Activated T-helper 1 cell treated with anti-CD3 and anti-CD28 coated beads, Interleukin-2, amount 50 U/mL, for 16 hours (primary cell): ENCODE measurements at regions not wholly inside any gene's neighbourhood (a gene's known extent, or its start where the extent isn't known, plus 50 kb on each side); places are given as distances from the start of the nearest gene placed in this dataset.
"Not testable (repeated sequence)": the region's sequence is repeated elsewhere in the genome, so short reads cannot be mapped to it uniquely, and the experiment has no call there.

Experiments
- DNase-seq, 2 donors: peaks; one replicate each; pipeline ENCODE4 v3.0.0-alpha.2; 2020; ENCODE audit warnings: low read depth in 1 of 2, low spot score in 1 of 2

DNA sequence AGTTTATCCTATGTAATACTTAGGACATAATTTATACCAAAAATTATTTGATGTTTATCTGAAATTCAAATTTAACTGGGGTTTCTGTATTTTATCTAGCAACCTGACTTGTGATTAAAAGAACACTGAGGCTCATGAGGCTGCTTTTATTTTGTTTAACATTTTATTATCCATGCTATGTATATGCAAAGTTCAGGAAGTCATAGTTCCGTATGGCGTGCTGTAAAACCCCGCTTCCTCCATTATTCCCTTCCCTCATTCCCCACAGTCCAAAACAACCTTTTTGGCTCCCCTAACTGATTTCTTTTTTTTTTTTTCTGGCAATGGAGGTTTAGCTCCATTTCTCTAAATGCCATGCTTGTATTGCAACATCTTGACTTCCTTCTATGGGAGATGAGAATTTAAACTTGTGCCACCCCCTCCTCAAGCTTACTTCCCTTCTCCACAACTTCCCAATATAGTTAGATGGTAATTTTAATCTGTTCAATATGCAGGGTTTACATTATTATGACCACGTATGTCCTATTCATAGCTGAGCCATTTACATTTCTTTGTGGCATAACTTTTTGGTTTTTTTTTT, 138.0 kb upstream of the DNAH14 start:
- no peak for DNase-seq

DNA sequence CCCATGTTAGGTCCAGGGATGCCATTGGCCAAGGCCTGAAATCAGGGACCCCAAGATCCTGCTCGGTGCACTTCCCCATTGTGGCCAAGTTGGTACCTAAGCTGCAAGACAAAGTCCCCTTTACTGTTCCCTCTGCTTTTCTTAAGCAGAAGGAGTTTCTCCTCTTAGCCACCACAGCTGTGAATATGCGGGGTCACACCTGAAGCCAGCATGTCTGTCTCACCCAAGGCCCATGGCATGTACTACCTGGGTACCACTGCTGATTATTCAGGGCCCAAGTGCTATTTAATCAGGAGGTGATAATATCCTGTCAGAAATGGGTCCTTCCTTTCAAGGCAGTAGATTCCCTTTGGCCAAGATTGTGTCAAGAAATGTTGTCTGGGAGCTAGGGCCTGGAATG, 133.9 kb upstream of the DNAH14 start:
- no peak for DNase-seq

DNA sequence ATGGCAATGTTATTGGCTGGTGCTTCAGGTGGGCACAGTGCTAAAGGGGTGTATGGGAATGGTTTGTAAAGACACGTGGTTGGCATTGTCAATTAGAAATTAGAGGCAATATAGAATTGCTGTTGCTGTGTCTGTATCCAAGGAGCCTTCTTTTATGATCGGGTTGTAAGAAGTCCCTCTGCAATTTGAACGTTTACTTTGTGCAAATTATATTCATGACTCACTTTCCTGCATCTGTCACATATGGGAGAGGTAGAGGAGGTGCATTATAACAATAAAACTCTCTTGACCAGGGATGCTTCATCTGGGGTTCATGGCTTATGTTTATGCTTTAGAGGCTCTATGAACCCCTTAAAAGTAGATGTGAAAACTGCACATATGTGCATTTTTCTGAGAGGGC, 130.4 kb upstream of the DNAH14 start:
- DNase-seq = no peak

DNA sequence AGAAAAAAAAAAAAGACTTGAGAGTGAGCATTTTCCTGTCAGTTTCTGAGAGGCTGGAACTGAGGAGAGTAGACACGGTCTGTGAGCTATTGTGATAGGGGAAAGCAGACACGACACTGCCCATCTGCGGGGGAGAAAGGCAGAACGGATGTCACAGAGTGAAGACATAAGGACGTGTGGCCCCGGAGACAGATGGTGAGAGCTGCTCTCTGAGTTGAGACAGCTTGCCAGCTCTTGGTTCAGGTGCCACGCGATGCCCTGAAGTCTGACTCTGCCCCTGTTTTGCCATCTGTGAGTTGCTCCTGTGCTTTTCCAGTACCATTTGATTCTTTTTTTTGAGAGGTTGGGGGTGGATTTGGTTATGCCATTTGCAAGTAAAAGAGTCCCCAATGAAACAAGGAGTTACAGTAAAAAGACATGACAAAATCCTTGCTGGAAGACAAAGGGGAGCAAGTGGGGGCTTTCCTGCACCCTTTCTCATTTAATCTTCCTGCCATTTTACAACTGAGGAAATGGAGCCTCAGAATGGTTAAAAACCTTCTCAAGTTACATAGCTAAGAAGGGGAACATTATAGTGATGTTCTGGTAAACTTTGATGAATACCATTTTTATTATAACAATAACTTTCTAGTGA, 128.9 kb upstream of the DNAH14 start:
- no peak for DNase-seq

DNA sequence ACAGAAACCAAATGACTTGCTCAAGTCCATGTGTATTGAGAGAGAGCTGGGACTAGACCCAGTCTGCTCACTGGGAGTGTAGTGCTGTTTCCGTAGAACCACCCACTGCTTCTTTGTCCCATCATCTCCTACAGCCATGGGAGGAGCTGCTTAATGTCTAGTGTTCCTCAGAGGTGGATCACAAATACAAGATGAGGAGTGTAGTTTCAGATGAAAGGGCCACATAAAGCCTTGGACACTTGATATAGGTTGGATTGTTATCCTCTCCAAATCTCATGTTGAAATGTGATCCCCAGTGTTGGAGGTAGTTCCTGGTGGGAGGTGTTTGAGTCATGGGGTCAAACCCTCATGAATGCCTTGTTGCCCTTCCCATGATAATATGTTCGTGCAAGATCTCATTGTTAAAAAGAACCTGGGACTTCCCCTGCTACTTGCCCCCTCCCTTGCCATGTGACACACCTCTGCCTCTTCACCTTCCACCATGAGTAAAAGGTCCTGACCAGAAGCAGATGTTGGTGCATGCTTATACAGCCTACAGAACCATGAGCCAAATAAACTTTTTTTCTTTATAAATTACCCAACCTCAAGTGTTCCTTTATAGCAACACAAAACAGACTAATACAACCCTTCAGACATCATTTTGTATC, 127.5 kb upstream of the DNAH14 start:
- no peak for DNase-seq

DNA sequence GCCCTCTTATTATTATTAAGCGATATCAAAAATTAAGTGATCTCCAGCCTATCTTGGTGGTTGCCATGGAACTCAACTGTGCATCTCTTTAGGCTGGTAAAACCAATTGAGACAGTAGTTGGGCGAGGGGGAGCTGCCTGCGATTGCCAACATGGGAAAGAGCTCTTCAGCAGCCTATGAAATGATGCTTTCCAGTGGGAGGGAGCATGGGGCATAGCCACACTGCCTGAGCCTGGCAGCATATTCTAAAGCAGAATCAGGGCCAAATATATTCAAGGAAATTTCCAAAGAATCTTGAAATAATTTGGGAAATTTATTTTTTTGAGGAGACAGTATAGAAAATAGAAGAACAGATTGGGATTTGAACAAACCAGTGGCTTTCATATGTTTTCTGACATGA, 126.9 kb upstream of the DNAH14 start:
- DNase-seq = no peak

DNA sequence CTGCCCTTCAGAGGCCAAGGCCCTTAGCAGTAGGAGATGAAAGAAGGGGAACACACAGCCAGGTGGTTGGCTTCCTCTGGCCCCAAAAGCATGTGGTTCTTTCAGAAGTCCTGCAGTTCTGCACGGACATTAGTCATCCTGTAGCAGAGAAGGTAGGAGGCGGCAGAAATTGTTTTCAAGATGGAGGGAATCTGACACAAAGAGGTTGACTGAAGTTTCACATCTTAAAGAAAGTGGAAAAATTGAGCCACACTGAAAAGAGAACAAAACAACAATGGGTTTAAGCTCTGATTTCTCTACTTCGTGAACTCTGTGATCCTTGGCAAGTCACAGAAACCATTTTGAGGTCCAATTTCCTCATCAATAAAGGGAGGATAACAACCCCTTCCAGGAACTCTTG, 125.3 kb upstream of the DNAH14 start:
- no peak for DNase-seq

DNA sequence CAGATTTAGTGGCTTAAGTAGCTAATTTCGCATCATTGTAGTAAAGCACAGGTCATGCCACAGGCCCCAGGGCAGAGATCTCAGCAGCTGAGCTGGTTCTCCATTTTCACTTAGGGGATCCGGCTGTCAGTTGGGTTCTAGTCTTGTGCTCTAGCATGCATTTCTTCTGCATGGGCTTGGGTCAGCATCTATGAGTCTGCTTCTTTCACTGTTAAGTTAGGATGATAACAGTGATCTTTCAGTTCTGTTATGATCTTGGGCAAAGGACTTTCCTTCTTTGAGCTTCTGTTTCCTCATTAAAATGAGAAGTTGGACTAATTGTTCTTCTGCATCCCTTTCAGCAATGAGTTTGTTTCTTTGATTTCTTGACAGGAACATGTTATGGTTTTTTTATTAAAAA, 123.6 kb upstream of the DNAH14 start:
- DNase-seq = no peak

DNA sequence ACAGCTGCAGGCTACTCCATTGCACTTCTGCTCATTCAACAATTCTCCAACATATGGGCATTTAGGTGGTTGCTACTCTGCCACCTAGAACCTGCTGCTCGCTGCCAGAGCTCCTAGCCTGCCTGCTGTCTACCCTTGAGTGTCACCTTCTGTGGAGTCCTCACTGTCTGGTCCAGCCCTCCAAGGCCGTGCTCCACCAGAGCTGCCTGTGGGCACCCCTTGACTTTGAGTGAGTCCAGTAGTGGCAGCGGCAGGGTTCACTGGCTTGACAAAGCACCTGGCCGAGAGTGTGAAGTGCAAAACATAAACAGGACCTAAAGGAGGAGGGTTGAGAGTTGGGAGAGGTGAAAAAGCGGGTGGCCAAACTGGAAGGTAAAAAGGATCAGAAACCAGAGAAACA, 120.3 kb upstream of the DNAH14 start:
- DNase-seq = no peak

DNA sequence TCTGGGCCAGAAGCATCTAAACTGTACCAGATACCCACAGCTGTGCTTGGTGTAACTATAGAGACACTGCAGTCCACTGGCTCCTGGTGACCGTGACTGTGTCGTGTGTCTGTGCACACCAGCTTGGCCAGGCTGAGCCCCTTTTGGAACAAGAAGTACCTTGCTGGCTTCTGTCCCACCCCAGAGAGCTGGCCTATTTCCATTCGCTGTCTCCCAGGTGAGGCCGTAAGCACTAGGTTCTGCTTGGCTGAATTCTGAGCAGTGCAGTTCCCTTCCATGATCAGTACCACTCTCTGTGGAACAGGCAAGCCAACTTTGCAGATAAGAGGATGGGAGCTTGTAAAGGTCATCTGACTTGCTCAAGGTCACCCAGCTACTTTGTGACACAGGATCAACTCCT, 119.9 kb upstream of the DNAH14 start:
- no peak for DNase-seq

DNA sequence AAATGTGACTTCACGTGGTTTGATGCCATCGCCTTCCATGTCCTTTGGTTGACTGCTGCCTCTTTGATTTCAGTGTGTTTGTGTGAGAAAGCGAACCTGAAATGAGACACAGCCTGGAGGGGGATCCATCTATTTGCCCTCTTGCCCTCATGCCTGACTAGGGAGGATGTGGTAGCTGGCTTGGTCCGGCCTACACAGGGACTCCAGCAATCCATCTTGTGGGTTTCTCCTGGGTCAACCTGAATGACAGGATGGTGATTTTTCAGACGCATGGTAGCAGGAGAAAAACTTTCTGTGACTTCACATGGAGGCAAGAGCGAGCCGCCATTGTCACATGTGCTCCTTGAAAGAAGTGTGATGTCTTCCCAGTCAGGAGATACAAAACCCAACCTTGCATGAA, 117.9 kb upstream of the DNAH14 start:
- no peak for DNase-seq

DNA sequence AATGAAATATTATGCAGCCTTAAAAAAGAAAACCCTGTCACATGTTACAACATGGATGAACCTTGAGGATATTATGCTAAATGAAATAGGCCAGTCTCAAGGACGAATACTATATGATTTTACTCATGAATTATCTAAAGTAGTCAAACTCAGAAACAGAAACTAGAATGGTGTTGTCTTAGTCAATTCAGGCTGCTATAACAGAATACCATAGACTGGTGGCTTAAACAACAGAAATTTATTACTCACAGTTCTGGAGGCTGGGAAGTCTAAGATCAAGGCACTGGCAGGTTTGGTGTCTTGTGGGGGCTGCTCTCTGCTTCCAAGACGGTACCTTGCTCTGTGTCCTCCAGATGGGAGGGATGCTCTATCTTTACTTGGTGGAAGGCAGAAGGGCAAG, 113.8 kb upstream of the DNAH14 start:
- no peak for DNase-seq

DNA sequence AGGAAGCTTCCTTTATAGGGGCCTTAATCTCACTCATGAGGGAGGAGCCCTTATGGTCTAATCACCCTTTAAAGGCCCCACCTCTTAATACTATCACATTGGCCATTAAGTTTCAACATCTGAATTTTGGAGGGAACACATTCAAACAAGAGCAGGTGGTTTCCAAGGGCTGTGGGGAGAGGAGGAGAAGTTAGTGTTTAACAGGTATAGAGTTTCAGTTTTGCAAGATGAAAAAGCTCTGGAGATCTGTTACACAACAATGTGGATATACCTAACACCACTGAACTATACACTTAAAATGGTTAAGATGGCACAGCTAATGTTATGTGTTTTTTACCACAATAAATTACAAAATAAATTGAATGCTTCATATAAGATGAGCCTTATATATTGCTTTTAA, 113.4 kb upstream of the DNAH14 start:
- no peak for DNase-seq

DNA sequence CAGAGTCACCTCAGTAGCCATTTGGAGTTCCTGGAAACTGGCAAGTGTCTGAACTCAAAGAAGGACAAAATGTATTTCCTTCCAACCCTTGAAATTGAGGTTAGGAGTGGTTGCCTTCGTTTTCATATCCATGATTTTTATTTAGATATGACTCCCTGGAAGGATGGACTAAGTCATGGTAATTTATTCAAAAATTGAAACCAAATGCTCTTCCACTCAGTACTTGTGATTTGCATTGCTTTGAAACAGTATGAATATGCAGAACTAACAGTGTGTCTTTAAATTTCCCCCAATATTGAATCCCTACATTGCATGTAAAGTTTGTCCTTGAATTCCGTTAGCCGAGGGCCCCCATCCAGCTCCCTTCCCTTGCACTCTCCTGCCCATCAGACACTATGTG, 112.1 kb upstream of the DNAH14 start:
- no peak for DNase-seq

DNA sequence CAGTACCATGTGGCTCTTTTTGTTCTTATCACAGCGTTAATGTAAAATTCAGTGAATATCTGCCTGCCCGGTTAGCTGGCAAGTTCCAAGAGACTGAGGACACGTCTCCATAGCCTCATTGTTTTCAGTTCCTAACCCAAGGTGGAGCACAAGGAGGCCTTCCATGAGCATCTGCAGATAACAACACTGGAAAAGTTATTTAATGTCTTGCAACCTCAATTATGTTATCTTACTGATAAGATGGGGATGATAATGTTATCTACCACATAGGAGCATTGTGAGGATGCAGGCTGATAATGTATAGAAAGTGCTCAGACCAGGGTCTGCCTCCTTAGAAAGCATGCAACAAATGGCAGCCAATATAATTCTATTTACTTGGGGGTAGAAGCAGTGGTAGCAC, 109.6 kb upstream of the DNAH14 start:
- DNase-seq = no peak

DNA sequence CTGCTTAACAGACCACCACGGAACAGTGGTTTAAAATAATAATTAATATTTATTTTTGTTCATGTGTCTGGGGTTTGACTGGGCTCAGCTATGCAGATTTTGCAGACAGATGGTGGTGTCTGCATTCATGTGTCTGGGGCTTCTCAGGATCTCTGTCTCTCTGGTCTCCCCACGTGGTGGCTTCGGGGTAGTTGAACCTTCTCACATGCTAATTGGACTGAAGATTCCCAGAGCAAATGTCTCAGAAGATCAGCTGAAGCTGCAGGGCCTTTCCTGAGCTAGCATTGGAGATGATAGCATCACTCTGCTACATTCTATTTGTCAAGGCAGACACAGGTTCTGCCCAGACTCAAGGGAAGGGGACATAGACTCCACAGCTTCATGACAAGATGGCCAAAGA, 109.1 kb upstream of the DNAH14 start:
- DNase-seq = no peak

DNA sequence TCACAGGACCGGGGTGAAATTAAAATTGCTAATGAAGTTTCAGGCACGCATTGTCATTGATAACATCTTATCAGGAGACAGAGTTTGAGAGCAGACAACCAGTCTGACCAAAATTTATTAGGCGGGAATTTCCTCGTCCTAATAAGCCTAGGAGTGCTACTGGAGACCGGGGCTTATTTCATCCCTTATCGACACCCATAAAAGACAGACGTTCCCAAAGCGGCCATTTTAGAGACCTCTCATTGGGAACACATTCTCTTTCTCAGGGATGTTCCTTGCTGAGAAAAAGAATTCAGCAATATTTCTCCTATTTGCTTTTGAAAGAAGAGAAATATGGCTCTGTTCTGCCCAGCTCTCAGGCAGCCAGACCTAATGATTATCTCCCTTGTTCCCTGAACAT, 107.7 kb upstream of the DNAH14 start:
- not testable (repeated sequence) for DNase-seq

DNA sequence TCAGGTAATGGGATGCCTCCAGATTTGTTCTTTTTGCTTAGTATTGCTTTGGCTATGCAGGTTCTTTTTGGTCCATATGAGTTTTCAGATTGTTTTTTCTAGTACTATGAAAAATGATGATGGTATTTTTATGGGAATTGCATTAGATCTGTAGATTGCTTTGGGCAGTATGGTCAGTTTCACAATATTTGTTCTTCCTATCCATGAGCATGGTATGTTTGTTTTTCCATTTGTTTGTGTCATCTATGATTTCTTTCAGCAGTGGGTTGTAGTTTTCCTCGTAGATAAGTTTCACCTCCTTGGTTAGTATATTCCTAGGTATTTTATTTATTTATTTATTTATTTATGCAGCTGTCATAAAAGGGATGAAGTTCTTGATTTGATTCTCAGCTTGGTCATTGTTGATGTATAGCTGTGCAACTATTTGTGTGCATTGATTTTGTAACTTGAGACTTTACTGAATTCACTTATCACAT, 103.9 kb upstream of the DNAH14 start:
- DNase-seq = no peak

DNA sequence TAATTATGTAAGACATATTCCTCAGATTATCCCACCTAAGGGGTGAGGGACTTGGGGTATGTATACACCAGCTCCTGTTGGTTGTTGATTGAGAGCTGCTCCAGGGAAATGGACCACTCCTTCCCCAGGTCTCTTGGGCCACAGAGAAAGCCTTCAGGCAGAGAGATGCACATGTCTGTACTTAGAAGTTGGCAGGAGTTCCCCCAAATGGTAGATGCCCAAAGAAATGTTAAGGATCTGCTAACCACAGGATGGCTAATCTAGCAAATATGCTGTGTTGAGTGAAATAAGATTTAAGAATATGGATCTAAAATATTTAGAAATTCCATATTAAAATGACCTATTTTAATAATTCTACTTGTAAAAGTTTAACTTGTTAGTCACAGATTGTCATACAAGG, 100.8 kb upstream of the DNAH14 start:
- no peak for DNase-seq

DNA sequence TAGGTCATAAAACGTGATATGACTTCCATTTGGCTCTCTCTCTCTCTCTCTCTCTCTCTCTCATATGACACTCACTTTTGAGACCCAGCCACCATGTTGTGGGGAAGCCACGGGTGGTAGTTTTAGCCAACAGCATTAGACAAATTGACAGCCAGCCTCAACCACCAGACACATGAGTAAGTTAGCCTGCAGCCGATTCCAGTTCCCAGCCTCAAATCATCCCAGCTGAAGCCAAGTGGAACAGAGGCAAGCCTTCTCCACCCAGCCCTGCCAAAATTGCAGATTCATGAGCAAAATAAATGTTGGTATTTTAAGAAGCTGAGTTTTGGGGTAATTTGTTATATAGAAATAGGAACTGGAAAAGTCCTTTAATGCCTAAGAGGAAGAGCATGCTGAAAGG, 98.0 kb upstream of the DNAH14 start:
- DNase-seq = no peak

DNA sequence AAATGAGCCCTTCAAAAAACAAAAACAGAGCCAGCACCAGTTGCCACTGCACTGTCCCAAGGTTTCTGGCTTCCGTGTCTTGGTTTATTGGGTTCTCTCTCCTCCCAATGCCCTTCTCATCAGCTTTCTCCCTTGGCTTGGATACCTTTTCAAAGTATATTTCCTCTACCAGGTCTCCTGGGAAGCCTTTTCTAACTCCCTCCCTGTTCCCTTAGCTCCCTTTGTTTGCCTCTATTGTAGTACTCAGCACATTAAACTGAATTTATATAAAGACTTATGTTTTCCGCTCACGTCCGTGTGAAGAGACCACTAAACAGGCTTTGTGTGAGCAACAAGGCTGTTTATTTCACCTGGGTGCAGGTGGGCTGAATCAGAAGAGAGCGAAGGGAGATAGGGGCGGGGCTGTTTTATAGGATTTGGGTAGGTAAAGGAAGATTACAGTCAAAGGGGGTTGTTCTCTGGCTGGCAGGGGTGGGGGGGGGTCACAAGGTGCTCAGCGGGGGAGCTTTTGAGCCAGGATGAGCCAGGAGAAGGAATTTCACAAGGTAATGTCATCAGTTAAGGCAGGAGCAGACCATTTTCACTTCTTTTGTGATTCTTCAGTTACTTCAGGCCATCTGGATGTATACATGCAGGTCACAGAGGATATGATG, 89.7 kb upstream of the DNAH14 start:
- DNase-seq = not testable (repeated sequence)

DNA sequence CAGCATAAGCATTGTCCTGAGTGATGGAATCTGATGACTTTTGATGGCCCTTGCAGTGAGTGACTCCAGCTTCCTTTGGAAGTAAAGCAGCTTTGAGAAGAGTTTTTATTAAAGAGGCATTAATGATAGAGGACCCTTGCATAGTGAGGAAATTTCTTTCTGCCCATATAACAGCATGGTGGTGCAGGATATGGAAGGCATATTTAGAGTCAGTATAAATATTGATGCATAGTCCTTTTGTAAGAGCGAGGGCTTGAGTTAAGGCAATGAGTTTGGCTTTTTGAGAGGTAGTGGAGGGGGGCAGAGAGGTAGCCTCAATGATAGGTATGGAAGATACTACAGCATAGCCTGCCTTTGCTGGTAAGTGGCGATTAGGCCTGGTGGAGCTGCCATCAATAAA, 87.7 kb upstream of the DNAH14 start:
- DNase-seq = not testable (repeated sequence)
